Testis (tissue), 2 donors: ENCODE measurements at regions not wholly inside any gene's neighbourhood (a gene's known extent, or its start where the extent isn't known, plus 50 kb on each side); places are given as distances from the start of the nearest gene placed in this dataset.

ENCODE experiments used
- DNase-seq: peaks from one replicate; pipeline ENCODE4 v3.0.0-alpha.2; 2019
- H3K27ac ChIP-seq, 2 donors: fragments of 200-600 bp; sonication (generic); one replicate each; pipeline ENCODE4 v1.5.1; 2019
- H3K27me3 ChIP-seq: fragments of 200-600 bp; sonication (generic); one replicate; pipeline ENCODE4 v1.5.1; 2019
- H3K36me3 ChIP-seq: fragments of 200-600 bp; sonication (generic); one replicate; pipeline ENCODE4 v1.5.1; 2017; ENCODE audit warnings: low read depth; ENCODE audit errors: missing control alignments
- H3K4me1 ChIP-seq: fragments of 200-600 bp; sonication (generic); one replicate; pipeline ENCODE4 v1.5.1; 2019
- H3K4me3 ChIP-seq, 2 donors: fragments of 200-600 bp; sonication (generic); one replicate each; pipeline ENCODE4 v1.5.1; 2017 to 2019
- H3K9me3 ChIP-seq: fragments of 200-600 bp; sonication (generic); one replicate; pipeline ENCODE4 v1.5.1; 2017
- POLR2A ChIP-seq: fragments of 450-650 bp; IDR thresholded peaks from one replicate; pipeline ENCODE4 v1.6.1; 2017; ENCODE audit warnings: antibody characterized with exemption, mild to moderate bottlenecking, moderate library complexity
- WGBS, 2 donors: methylation state at CpG; one replicate each; pipeline ENCODE4 v1.1.5; 2018; 5-methylcytosine and 5-hydroxymethylcytosine counted together
- intact Hi-C: fragments of 100-400 bp; cut with DNase I; formaldehyde crosslinking; loops from one replicate; pipeline ENCODE4 v1.15.1; 2023; ENCODE audit warnings: low total_unique reads
- TF ChIP-seq, protein P1 (sequence below), 3 experiments: fragments of 450-650 bp in 2 of 3; fragments of 200-600 bp in 1 of 3; sonication (generic) in 1 of 3; IDR thresholded peaks; one replicate each; pipeline ENCODE4 v1.5.1; 2016 to 2019; ENCODE audit warnings: antibody characterized with exemption in 3 of 3, mild to moderate bottlenecking in 2 of 3, moderate library complexity in 1 of 3

DNA sequence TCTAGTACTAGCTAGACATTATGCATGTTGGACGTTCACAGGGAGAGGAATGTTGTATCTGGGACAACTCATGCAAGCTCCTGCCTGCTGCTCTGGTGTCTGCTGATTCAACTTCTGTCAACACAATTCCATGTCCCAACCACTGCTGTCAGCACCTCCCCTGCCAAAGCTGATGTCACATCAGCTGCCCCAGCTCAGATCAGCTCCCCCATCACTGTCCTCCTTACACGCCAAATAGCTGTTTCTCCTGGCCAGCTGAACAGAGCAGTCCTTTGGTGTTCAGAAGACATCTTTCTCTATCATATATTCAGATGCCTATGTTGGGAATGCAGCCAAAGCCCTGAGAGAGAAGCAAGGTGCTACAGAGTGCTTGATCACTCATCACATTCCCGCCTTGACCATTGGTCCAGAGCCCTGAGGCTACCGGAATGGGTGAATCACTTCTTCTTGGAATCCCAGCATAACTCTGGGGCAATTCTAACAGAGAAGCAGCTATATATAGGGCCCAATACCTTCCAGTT lies 223.3 kb downstream of the SEC61B start:
- H3K4me1 ChIP-seq, result no peaks in the 10 kb centered on the region
- WGBS, 2 donors, result 80 to 94% methylated on average over 4 of the region's 4 CpGs
- no peak for DNase-seq
- TF ChIP-seq POLR2A, result no peak
- TF ChIP-seq, protein P1, sequence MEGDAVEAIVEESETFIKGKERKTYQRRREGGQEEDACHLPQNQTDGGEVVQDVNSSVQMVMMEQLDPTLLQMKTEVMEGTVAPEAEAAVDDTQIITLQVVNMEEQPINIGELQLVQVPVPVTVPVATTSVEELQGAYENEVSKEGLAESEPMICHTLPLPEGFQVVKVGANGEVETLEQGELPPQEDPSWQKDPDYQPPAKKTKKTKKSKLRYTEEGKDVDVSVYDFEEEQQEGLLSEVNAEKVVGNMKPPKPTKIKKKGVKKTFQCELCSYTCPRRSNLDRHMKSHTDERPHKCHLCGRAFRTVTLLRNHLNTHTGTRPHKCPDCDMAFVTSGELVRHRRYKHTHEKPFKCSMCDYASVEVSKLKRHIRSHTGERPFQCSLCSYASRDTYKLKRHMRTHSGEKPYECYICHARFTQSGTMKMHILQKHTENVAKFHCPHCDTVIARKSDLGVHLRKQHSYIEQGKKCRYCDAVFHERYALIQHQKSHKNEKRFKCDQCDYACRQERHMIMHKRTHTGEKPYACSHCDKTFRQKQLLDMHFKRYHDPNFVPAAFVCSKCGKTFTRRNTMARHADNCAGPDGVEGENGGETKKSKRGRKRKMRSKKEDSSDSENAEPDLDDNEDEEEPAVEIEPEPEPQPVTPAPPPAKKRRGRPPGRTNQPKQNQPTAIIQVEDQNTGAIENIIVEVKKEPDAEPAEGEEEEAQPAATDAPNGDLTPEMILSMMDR (IDR thresholded peaks at IDR 0.05), result no peak
- intact Hi-C loops, result no loop called here
- no peak overlapping the region for H3K27ac ChIP-seq
- H3K36me3 ChIP-seq, result no peaks in the 10 kb centered on the region
- no peak overlapping the region for H3K4me3 ChIP-seq
- H3K9me3 ChIP-seq, result no peaks in the 10 kb centered on the region
- H3K27me3 ChIP-seq, result no peaks in the 10 kb centered on the region

DNA sequence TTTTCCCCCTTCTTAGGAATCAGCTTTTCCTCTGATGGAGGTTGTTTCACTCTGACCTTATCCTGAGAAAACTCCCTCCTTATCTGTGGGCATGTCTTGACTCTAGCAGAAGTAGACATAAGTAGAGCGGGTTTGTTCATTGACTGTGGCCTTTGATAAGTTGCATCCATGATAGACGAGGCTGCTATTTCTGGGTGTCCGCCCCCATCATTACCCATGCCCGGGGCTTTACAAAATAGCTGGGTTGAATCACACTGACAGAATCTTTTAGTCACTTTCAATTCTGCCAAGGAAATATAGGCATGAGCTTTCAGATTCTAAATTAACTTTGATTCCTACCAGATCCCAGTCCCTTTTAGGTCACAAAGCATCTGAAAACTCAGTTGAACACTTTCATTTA lies 223.8 kb downstream of the SEC61B start:
- no peaks in the 10 kb centered on the region for H3K36me3 ChIP-seq
- H3K4me3 ChIP-seq, result no peak overlapping the region
- no peaks in the 10 kb centered on the region for H3K27me3 ChIP-seq
- no peaks in the 10 kb centered on the region for H3K4me1 ChIP-seq
- H3K9me3 ChIP-seq, result no peaks in the 10 kb centered on the region
- intact Hi-C loops, result no loop called here
- H3K27ac ChIP-seq, result no peak overlapping the region
- no peak for TF ChIP-seq POLR2A
- TF ChIP-seq, protein P1 (IDR thresholded peaks at IDR 0.05), result no peak
- DNase-seq, result no peak
- WGBS, 2 donors, result 63 to 82% methylated on average over 4 of the region's 4 CpGs

DNA sequence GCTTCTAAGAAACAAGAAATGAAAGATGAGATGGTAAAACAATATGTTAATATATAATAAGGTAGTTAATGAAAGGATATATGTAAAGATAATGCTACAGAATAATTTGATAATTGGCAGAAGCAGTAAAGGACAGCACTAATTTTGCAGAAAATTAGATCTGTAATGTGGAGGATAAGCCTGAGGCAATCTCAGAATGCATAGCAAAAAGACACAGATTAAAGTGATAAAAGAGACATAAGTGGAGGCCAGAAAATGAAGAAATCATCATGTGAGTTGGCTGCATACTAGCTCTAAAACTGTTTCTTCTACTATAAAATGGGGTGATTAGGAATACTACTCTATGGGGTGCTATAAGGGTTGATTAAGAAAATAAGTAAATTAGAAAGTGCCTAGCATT lies 225.9 kb downstream of the SEC61B start:
- no peaks in the 10 kb centered on the region for H3K9me3 ChIP-seq
- H3K36me3 ChIP-seq, result no peaks in the 10 kb centered on the region
- no peak for TF ChIP-seq POLR2A
- TF ChIP-seq, protein P1 (IDR thresholded peaks at IDR 0.05), result no peak
- no peaks in the 10 kb centered on the region for H3K4me1 ChIP-seq
- H3K27me3 ChIP-seq, result no peaks in the 10 kb centered on the region
- intact Hi-C loops, result no loop called here
- DNase-seq, result no peak
- no peak overlapping the region for H3K4me3 ChIP-seq
- no peak overlapping the region for H3K27ac ChIP-seq

DNA sequence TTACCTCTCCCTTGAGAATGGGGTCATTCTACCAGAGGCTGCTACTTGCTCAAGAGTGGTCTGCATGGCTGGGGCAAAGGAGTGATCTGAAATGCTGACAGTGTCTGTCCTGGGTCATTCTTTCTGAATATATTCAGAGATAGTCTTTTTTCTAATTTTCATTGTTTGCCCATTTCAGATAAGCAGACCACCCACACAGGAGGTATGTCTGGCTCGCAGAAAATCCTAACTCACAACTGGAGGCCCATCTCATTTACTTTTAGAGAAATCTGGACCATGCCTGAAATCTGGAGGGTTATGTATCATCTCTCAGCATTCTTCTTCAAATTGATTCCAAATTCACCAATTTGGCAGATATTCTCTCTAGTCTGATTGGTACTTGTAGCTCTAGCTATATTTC lies 227.6 kb downstream of the SEC61B start:
- DNase-seq, result no peak
- H3K36me3 ChIP-seq, result no peaks in the 10 kb centered on the region
- H3K4me3 ChIP-seq, result no peak overlapping the region
- intact Hi-C loops, result no loop called here
- no peaks in the 10 kb centered on the region for H3K9me3 ChIP-seq
- H3K27me3 ChIP-seq, result no peaks in the 10 kb centered on the region
- no peak for TF ChIP-seq POLR2A
- TF ChIP-seq, protein P1 (IDR thresholded peaks at IDR 0.05), result no peak
- WGBS, 2 donors, result 69 to 81% methylated on average over 1 of the region's 1 CpG
- no peaks in the 10 kb centered on the region for H3K4me1 ChIP-seq
- no peak overlapping the region for H3K27ac ChIP-seq

DNA sequence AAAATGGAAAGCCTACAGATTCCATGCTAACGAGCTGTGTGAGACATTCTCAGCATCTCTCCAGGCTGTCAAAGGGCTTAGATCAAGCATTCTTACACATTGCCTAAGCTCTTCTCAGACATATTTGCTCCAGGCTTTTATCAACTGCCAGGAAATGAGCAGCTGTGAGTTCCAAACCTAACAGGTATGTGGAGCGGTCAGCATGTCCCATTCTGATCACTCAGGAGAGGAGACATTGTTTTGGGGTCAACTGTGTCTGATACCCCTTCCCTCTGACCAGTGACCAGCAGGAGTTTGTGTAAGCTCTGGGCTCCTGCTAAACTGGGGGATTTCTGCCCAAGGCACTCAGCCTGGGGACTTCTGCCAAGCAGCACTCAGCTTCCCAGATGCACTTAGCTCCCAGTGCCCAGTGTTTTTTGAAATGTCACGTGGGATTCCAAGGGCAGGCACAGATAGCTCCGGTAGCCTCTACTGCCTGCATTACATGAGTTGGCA lies 229.1 kb downstream of the SEC61B start:
- no peak overlapping the region for H3K27ac ChIP-seq
- no peak overlapping the region for H3K4me3 ChIP-seq
- intact Hi-C loops, result no loop called here
- no peaks in the 10 kb centered on the region for H3K9me3 ChIP-seq
- no peaks in the 10 kb centered on the region for H3K27me3 ChIP-seq
- DNase-seq, result no peak
- TF ChIP-seq, protein P1 (IDR thresholded peaks at IDR 0.05), result no peak
- H3K4me1 ChIP-seq, result no peaks in the 10 kb centered on the region
- H3K36me3 ChIP-seq, result no peaks in the 10 kb centered on the region
- 71 to 89% methylated on average over 4 of the region's 4 CpGs for WGBS, 2 donors
